Heart left ventricle (tissue), 16 donors: ENCODE measurements at regions not wholly inside any gene's neighbourhood (a gene's known extent, or its start where the extent isn't known, plus 50 kb on each side); places are given as distances from the start of the nearest gene placed in this dataset.

Source experiments
- ATAC-seq, 4 donors: fragments of 200-7000 bp; cut with Tn5 transposase; one replicate each; pipeline ENCODE4 v1.9.1; 2020 to 2022; ENCODE audit warnings: moderate library complexity in 4 of 4, mild to moderate bottlenecking in 3 of 4, moderate number of reproducible peaks in 1 of 4
- DNase-seq, 5 donors: peaks; one replicate each; pipeline ENCODE4 v3.0.0-alpha.2; 2020
- H3K27ac ChIP-seq, 12 donors: fragments of 200-600 bp; sonication (generic) in 4 of 12; one replicate each; pipeline versions ENCODE4 v1.5.0 to v1.8.0; 2016 to 2022; ENCODE audit warnings: mild to moderate bottlenecking in 2 of 12
- H3K27me3 ChIP-seq, 9 donors: fragments of 200-600 bp; sonication (generic) in 2 of 9; one replicate each; pipeline versions ENCODE4 v1.5.1 to v1.8.0; 2016 to 2022; ENCODE audit warnings: mild to moderate bottlenecking in 3 of 9
- H3K36me3 ChIP-seq, 9 donors: fragments of 200-600 bp; sonication (generic) in 2 of 9; one replicate each; pipeline versions ENCODE4 v1.5.0 to v1.8.0; 2018 to 2022; ENCODE audit warnings: mild to moderate bottlenecking in 2 of 9
- H3K4me1 ChIP-seq, 12 donors: fragments of 200-600 bp; sonication (generic) in 4 of 12; one replicate each; pipeline versions ENCODE4 v1.5.0 to v1.8.0; 2016 to 2022; ENCODE audit warnings: mild to moderate bottlenecking in 3 of 12
- H3K4me3 ChIP-seq, 12 donors: fragments of 200-600 bp; sonication (generic) in 4 of 12; one replicate each; pipeline versions ENCODE4 v1.5.0 to v1.8.0; 2017 to 2022; ENCODE audit warnings: mild to moderate bottlenecking in 9 of 12, moderate library complexity in 4 of 12
- H3K9me3 ChIP-seq, 12 donors: fragments of 200-600 bp; sonication (generic) in 4 of 12; one replicate each; pipeline versions ENCODE4 v1.5.0 to v1.8.0; 2016 to 2022; ENCODE audit warnings: mild to moderate bottlenecking in 1 of 12
- CTCF ChIP-seq, 12 donors: fragments of 200-600 bp; sonication (generic) in 4 of 12; IDR thresholded peaks; one replicate each; pipeline versions ENCODE4 v1.5.0 to v1.8.0; 2018 to 2022; ENCODE audit warnings: antibody characterized with exemption in 12 of 12, mild to moderate bottlenecking in 5 of 12
- POLR2A ChIP-seq, 2 donors: fragments of 450-650 bp; IDR thresholded peaks; one replicate each; pipeline ENCODE4 v1.6.1; 2017; ENCODE audit warnings: antibody characterized with exemption in 2 of 2, mild to moderate bottlenecking in 2 of 2, moderate library complexity in 2 of 2
- WGBS, 4 donors: extraction: QIAGEN DNeasy Blood & Tissue Kit in 2 of 4; methylation state at CpG; one replicate each; pipeline versions ENCODE4 v1.1.5 to v1.1.7; 2013 to 2018; 5-methylcytosine and 5-hydroxymethylcytosine counted together
- intact Hi-C, 10 donors: fragments of 100-400 bp; cut with DNase I; formaldehyde crosslinking; loops; one replicate each; pipeline versions ENCODE4 v1.11.1 to v1.14.2; 2022
- donor health status: ischemic (EF 13 %, LVEDD 7.1; RV severe dilation, severe dysfunction).
- donor health status: healthy with polysubstance abuse.
- donor health status: DM: no; HTN: yes; CAD: no.
- donor health status: DM: no; HTN: no; CAD: no.
- donor health status: ischemic (EF 25% LVEDD 6.9; RV normal size, moderate dysfunction).
- donor health status: ischemic (EF 25% LVEDD 5.7; RV mildly dilated, moderate dysfunction).
- donor health status: healthy.
- donor health status: DM: yes; HTN: yes; CAD: no.
- donor health status: ischemic (EF 35%, LVEDD 5.7; RV mildly dilated, moderate dysfunction).
- donor health status: nonischemic (EF 11% LVEDD 7.7; RV severe dilation, severe dysfunction).
- donor health status: DM: yes; HTN: yes; CAD: no.
- donor health status: PGD.
- donor health status: ischemic (EF 29% LVEDD 5.4; RV normal size, mild dysfunction).
- donor health status: nonischemic (EF 23%, LVEDD 6.1; RV moderate dilation, normal function).

DNA sequence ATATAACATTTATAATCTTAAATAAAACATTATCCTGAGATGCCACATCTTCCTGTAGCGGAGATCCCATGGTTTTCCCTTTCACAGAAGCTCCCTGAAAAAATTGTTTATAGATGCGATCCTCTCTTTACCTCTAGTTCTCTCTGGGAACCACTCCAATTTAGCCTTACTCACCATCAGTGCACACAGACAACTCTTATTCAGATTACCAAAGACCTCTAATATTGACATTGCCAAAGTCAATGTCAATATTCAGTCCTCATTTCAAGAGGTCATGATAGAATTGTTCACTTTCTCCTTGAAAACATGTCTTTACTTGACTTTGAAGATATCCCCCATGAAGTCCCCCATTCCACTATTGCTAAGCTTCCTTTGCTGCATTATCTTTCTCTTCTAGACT lies 248.8 kb downstream of the CTH start:
- WGBS, 4 donors, result 83 to 95% (median 88%) methylated on average over 2 of the region's 2 CpGs
- DNase-seq, result no peak
- no peak overlapping the region for H3K4me3 ChIP-seq
- no peak overlapping the region for H3K27ac ChIP-seq
- peaks cover 0 to 8% (median 0%) of the 10 kb centered on the region in 12 donors for H3K9me3 ChIP-seq
- intact Hi-C loops, result no loop called here
- no peaks in the 10 kb centered on the region for H3K27me3 ChIP-seq
- TF ChIP-seq CTCF (IDR thresholded peaks at IDR 0.05) (no peak), POLR2A (IDR thresholded peaks at IDR 0.05) (no peak)
- H3K4me1 ChIP-seq, result no peaks in the 10 kb centered on the region
- H3K36me3 ChIP-seq, result no peaks in the 10 kb centered on the region
- no peak for ATAC-seq

DNA sequence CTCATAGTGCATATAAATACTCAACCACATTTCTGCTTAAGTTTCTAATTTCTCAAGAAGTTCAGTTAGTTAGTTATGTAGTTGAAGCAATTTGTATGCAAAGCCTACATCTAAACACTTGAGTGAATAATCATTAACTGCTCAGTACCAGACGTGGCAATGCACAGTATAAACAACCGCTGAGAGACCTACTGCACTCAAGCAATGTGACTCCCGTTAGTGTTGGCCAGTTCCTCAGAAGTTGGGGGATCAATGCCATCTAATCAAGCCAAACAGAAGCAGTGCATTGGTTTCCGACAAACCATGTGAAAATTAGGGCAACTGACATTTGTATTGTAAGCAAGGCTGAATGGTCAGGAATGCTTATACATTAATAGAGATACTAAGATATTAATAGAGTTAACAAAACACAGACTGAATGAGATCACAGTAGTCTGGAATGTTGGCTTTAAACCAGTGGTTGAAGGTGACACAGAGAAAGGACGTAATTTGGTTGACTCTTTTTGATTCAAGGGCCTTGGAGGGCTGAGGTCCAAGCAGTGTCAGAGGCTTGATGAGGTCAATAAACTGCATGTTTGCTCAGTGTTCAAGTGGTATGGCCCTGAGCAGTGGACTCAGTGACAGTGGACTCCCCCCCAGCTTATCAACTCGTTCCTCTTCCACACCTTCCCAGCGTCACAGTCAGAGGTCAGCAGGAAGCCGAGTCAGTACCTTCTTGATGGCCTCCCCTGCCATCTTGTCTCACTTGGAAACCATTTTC lies 255.5 kb downstream of the CTH start:
- H3K27ac ChIP-seq, result no peak overlapping the region
- no peak overlapping the region for H3K4me3 ChIP-seq
- H3K36me3 ChIP-seq, result no peaks in the 10 kb centered on the region
- DNase-seq (peak in 1 of 5 donors; percentile 30), ATAC-seq (peak in 3 of 4 donors; percentile 63 to 94 (median 88))
- no peaks in the 10 kb centered on the region for H3K27me3 ChIP-seq
- TF ChIP-seq POLR2A (IDR thresholded peaks at IDR 0.05) (no peak), CTCF (IDR thresholded peaks at IDR 0.05) (no peak)
- intact Hi-C loops, result no loop called here
- H3K9me3 ChIP-seq, result peaks cover 0 to 8% (median 0%) of the 10 kb centered on the region in 12 donors
- peaks cover 0 to 14% (median 0%) of the 10 kb centered on the region in 12 donors for H3K4me1 ChIP-seq
- 46 to 53% (median 47%) methylated on average over 8 of the region's 8 CpGs for WGBS, 4 donors

DNA sequence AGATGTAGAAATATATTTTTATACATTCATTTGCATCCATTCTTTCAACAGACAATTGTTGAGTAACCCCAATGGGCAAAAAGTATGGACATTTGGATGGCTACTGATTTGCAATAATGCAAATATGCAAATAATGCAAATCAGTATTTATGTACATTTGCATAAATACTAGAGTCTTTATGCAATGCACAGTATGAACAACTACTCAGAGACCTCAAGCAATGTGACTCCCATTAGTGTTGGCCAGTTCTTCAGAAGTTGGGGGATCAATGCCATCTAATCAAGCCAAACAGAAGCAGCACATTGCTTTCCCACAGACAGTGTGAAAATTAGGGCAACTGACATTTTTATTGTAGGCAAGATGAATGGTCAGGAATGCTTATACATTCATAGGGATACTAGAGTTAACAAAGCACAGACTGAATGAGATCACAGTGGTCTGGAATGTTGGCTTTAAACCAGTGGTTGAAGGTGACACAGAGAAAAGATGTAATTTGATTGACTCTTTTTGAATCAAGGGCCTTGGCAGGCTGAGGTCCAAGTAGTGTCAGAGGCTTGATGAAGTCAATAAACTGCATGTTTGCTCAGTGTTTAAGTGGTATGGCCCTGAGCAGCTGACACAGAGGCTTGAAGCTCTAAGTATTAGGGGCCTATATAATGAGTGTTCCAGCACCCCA lies 256.6 kb downstream of the CTH start:
- no peak overlapping the region for H3K27ac ChIP-seq
- ATAC-seq, result peak in 3 of 4 donors; percentile 42 to 51 (median 46)
- H3K36me3 ChIP-seq, result no peaks in the 10 kb centered on the region
- intact Hi-C loops, result no loop called here
- H3K4me3 ChIP-seq, result no peak overlapping the region
- no peak for DNase-seq
- H3K27me3 ChIP-seq, result no peaks in the 10 kb centered on the region
- peaks cover 0 to 14% (median 0%) of the 10 kb centered on the region in 12 donors for H3K4me1 ChIP-seq
- no peak for TF ChIP-seq CTCF (IDR thresholded peaks at IDR 0.05)
- no peak for TF ChIP-seq POLR2A (IDR thresholded peaks at IDR 0.05)
- H3K9me3 ChIP-seq, result peaks cover 0 to 7% (median 0%) of the 10 kb centered on the region in 12 donors

GRCh38 chr1:70671006-70671405 lies 259.9 kb downstream of the CTH start:
- DNase-seq (no peak), ATAC-seq (no peak)
- TF ChIP-seq CTCF (IDR thresholded peaks at IDR 0.05) (no peak), POLR2A (IDR thresholded peaks at IDR 0.05) (no peak)
- Histone ChIP-seq H3K4me1 (peaks cover 0 to 14% (median 0%) of the 10 kb centered on the region in 12 donors), H3K9me3 (no peaks in the 10 kb centered on the region), H3K27ac (no peak overlapping the region), H3K36me3 (no peaks in the 10 kb centered on the region), H3K4me3 (no peak overlapping the region), H3K27me3 (no peaks in the 10 kb centered on the region)
- 72 to 91% (median 83%) methylated on average over 4 of the region's 4 CpGs for WGBS, 4 donors
- intact Hi-C loops, result no loop called here
